ENCODE measurements at regions not wholly inside any gene's neighbourhood (a gene's known extent, or its start where the extent isn't known, plus 50 kb on each side); places are given as distances from the start of the nearest gene placed in this dataset.

DNA sequence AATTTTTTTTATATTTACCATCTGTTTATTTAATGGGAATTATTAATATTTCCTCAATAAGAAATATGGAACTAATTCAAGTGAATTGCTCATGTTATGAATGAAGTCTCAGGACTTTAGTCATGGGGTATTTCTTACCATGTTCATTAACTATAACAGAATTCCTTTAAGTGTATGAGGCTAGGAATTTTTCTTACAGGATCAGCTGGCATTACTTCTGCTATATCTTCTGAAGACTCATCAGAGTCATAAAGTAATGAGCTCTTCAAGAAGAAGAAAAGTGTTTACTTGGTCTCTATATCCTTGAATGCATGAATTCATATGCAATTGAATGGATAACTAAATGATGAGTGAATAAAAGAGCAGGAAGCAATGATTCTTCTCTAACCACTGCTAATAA, 486.8 kb upstream of the THBS1 start:
- no peak for FAIRE-seq

GRCh38 chr15:39095218-39095879, 485.5 kb upstream of the THBS1 start:
- no peak for FAIRE-seq

DNA sequence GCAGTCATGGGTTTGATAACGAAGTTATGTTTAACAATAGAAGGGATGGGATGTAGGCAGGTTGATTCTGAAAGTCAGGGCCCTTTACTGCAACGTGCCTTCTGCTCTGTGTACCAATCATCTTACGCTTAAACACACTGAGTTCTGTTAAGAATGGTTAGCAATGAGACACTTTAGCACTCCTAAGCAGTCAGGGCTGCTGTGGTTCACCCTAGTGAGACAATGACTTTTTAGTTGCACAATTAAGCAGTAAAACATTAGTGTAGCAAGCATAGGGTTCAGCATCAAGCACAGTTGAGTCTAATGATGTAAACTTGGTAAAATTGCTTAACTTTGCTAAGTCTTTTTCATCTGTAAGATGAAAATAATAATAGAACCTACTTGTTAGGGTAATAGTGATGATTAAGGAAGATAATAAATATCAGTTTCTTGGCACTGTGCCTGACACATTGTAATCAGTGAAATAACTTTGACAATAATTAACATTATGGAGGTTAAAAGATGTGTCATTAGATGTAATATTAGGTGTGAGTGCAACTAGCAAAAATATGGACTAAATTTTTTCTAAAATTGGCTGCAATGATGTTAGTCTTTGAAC, 484.2 kb upstream of the THBS1 start:
- FAIRE-seq = no peak

GRCh38 chr15:39099524-39099923, 481.4 kb upstream of the THBS1 start:
- no peak for FAIRE-seq

- FAIRE-seq = no peak
These were observed 480.7 kb upstream of the THBS1 start for GRCh38 chr15:39100106-39100660.

DNA sequence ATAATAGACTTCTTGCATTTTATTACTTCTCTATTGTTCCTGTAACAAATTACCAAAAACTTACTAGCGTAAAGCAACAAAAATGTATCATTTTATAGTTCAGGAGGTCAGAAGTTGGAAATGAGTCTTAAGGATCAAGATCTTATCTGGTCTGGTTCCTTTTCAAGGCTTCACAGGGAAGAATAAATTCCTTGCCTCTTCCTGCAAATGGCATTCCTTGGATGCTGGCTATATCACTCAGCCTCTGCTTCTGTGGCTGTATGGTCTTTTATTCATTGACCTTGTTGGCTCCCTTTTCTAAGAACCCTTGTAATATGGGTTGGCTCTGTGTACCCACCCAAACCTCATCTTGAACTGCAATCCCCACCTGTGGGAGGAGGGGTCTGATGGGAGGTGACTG, 478.4 kb upstream of the THBS1 start:
- FAIRE-seq = no peak

DNA sequence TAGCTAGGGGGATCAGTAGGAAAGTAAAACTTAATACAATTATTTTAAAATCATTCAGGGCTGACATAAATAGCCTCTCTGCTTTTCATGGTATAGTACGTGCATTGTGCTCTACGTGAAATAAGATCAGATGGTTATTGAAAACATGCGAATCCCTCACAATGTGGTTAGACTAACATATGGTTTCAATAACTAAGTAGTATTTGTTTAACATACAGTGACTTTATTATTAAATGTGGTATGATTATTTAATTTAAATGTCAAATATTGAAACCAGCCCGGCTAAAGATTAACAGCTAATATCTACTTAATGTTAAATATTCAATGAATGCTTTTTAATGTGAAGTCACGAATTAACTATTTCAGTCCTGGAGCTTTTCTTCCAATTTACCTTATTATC, 473.9 kb upstream of the THBS1 start:
- no peak for FAIRE-seq

DNA sequence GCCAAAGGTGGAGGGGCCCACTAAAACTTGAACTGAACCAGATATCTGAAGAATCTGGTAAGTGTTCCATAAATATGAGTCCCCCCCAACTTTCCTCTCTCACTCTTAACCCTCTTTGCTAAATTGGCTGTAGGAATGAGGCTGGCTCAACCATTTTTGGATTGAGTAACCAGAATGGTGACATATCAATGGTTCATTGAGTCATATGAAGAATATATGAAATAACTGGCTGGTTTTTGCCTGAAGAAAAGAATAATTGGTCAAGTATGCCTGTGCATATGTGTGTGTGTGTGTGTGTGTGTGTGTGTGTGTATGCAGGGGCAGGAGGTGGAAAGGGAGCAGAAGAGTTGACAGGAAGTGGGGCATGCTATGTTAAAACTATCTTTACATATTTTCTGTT, 472.9 kb upstream of the THBS1 start:
- no peak for FAIRE-seq

GRCh38 chr15:39110336-39110735, 470.5 kb upstream of the THBS1 start:
- no peak for FAIRE-seq

- FAIRE-seq = no peak
These were observed 470.1 kb upstream of the THBS1 start for GRCh38 chr15:39110746-39111145.

DNA sequence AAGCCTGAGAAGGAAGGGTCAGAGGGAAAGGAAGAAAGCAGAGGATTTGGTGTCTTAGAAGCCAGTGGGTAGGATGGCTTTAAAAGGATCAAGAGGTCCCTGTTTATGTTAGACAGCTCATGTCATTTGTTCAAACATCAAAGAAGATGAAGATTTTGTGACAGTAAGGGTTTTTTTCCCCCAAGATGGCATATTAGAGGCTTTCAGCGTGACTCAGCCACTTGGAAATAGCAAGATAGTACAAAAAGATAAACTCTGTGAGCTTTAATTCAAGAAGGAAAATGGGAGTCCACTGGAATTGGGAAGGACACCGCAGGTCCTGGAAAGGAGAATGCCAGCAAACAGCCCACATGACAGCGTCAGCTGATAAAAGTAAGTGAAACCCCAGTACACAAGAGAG, 467.1 kb upstream of the THBS1 start:
- FAIRE-seq = no peak

DNA sequence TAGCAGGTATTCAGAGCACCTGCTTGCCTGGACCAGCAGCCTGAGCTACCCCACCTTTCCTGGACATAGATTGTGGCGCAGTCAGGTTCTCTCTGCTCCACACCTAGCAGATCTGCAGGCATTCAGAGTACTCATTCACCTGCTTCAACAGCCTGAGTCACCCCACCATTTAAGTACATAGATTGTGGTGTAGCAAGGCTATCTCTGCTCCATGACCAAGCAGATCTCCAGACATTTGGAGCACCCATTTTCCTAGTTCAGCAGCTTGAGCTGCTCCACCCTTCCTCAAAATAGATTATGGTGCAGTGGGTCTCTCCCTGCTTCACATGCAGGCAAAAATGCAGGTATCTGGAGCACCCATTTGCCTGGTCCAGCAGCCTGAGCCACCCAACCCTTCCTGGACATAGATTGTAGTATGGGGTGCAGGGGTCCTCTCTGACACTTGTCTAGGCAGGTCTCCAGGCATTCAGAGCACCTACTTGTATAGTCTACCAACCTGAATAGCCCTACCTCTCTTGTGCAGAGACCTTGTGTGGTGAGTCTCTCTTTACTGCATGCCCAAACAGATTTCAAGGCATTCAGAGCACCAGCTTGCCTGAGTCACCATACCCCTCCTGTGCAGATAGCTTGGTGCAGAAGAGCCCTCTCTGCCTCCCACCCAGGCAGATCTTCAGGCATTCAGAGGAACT, 466.0 kb upstream of the THBS1 start:
- FAIRE-seq = no peak

DNA sequence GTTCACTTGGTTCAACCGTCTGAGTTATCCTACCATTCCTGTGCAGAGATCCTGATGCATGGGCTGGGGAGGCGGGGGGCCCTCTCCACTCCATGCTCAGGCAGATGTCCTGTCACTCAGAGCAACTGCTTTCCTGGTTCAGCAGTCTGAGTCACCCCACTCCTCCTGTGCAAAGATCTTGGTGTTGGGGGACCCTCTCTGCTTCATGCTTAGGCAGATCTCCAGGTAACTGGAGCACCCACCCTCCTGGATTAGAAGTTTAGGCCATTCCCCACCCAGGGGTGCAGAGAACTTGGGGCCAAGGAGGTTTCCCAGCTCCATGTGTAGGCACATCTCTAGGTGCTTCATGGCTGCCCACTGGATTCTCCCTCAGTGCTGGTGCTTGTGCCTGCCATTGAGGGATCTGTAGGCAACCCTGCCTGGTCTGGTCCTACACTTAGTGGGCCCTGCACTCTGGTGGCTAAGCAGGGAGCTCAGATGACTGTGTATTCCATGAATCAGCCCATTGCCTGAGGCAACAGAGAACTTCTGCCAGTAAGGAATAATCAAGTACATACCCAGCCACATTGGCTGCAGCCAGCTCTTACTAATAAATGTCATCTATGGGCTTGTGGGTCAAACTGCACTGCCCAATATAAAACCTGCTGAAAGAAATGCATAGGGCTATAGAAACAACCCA, 465.4 kb upstream of the THBS1 start:
- no peak for FAIRE-seq

DNA sequence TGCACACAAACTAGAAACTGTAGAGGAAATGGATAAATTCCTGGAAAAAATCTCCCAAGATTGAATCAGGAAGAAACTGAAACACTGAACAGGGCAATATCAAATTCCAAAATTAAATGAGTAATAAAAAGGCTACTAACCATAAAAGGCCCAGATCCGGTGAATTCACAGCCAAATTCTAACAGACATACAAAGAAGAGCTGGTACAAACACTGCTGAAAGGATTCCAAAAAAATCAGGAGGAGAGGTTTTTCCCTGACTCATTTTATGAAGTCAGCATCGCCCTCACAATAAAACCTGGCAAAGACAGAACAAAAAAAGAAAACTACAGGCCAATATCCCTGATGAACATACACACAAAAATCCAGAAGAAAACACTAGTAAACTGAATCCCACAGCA, 462.4 kb upstream of the THBS1 start:
- no peak for FAIRE-seq

DNA sequence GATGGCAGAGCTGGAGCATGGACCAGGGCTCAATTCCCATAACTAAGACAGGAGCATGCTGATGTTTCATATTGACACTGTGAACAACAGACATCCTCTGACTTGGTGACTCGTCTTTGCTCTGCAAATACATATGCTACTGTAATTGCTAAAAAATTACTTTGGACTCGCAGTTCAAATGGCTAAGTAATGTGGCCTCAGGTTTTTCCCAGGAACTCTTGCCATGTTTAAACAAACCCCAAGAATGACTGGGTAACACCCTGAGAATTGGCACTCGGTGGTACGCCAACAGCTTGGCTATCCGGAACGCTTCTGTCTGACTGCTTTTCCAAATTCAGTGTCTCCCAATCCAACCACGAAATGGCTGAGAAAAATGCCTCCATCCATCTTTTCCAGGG, 456.7 kb upstream of the THBS1 start:
- no peak for FAIRE-seq

DNA sequence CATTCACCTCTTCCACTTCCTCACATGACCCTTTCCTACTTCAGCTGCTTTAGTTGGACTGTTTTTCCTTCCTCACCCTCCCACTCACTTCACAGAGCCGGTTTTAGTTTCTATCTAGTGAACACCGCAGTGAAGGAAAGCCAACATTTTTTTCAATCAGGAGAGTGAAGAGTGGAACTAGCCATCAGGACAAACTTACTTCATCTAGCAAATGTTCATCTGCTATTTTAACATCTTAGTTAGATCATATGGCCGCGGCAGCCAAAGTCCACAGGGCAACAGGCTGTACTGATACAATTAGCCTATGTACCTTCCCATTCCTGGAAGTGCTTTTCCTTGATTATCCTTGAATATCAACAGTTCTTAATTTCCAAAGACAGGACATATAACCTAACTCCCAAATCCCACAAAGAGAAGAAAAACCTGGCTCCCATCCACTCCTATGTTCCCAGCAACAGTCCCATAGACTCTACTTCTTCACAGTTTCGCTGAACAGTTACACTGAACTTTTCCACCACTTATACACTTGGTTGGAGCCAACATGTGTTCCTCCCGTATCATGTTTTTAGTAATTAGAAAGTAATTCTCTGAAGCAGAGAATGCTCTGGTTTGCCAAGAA, 456.2 kb upstream of the THBS1 start:
- FAIRE-seq = no peak

- no peak for FAIRE-seq
These were observed 455.7 kb upstream of the THBS1 start for GRCh38 chr15:39125226-39125625.

GRCh38 chr15:39125904-39126303, 455.0 kb upstream of the THBS1 start:
- no peak for FAIRE-seq

DNA sequence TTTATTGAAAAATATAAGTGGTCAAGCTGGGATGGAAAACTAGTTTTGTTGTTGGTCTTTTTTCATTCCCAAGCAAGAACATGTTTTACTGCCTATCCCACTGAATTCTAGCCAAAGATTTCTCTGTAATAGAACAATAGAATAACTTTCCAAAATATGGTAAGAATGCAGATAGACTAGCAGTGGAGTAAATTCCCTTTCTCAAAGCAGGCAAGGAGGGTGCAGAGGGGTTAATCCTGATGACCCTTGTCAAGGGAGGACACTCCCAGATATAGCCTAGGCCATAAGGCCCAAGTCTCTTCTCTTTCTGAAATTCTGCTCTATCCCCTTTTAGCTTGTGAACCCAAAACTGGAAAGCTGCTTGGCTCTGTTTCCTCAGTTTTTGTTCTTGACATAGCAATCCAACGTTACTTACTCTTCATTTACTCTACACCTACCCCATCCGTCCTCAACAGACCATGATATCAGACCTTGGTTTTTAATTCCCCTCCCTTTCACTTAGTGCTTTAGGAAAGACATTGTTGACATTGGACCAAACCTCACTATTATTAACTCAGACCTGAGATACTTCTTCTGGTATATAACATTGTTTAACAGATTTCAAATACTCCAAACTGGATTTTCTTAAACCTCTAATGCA, 453.6 kb upstream of the THBS1 start:
- no peak for FAIRE-seq

- FAIRE-seq = peak; percentile 93
These were observed 452.8 kb upstream of the THBS1 start for GRCh38 chr15:39127925-39128617.

DNA sequence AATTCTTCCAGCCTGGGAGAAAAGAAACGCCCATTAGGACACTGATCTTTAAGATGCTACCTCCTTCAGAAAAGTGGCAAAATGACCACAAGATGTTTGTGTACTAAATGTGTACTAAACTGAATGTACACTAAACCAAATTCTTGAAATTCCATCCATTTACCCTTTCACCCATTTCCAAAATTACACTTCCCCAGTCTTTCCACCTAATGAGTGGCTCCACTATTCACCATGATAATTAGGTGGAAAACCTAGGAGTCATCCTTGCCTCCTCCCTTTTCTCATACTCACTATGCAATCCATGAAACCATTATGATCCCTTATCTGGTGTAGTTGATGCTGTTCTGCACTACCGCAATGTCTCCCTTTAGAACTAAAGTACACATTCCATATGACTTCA, 452.1 kb upstream of the THBS1 start:
- FAIRE-seq = no peak
